ENCODE measurements at regions not wholly inside any gene's neighbourhood (a gene's known extent, or its start where the extent isn't known, plus 50 kb on each side); places are given as distances from the start of the nearest gene placed in this dataset.
"Not testable (repeated sequence)": the region's sequence is repeated elsewhere in the genome, so short reads cannot be mapped to it uniquely, and the experiment has no call there.

DNA sequence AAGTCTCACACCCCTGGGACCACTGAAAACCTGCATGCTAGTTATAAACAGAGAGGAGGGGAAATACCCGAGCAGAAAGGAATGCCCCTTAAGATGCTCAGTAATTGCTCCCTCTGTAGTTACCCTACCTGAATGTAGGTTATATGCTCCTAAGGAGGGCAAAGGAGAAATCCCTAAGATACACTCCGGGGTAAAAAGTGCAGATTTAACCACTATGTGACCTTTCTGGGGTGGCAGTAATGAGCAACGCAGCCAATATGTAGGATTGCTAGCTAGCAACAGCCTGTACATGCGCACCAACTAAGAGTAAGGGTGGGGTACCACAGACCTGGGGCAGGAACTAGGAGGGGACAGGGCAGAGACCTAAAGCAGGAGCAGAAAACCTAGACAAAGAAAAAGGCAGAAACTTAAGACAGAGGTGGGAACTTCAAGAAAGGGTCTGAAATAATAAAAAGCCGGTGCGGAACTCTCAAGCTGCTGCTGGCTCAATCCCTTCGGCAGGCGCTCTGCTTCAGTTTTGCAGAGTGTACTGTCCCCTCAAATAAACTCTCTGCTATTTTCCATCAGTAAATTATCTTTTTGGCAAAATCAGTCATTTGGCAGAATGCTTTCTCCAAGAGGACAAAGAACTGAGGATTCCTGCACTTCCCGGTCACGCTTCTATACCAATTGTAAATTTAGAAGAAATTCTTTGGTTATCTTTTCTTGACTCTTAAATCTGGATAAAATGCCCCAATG lies 823.8 kb downstream of the CDH11 start:
- DNase-seq (ENCODE audit: low spot score) = no peak

DNA sequence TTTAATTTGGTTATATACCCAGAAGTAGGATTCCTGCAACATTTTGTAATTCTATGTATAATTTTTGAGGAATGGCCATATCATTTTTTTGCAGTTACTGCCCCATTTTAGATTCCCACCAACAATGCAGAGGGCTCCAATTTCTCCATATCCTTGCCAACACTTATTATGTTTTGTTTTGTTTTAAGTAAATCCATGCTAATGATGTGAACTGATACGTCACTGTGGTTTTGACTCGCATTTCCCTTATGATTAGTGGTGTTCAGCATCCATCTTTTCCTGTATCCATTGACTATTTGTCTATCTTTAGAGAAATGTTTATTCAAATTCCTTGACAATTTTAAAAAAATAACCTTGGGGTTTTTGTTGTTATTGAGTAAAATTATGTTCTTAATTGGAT lies 826.4 kb downstream of the CDH11 start:
- no peak for DNase-seq (ENCODE audit: low spot score)

DNA sequence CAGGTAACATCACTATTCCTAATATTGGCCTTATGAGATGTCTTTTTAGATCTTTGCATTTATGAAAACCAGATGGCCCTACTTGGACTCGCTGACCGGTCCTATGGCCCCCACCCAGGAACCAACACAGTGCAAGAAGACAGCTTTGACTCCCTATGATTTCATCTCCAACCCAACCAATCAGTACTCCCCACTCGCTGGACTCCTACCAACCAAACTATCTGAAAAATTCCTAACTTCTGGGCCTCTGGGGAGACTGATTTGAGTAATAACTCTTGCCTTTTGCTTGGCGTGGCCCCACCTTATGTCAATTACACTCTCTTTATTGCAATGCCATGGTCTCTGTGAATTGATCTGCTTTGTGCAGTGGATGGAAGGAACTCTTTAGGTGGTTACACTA lies 828.9 kb downstream of the CDH11 start:
- DNase-seq (ENCODE audit: low spot score) = no peak

DNA sequence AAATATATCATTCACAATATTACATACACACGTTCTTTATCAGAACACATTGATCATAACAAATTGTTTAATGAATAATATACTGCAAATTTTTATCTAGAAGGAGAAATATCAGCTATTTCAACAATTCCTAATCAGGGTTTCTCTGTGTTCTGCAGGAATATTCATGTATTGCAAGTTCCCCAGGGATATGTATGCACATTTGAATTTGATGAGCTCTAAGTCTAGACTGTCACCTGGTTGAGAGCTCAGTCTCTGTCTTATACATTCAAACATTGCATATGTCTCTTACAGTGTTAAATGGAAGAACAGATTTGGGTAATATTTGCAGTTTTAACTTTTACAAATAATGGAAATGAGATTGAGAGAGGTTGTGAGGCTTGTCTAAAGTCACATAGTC lies 829.7 kb downstream of the CDH11 start:
- no peak for DNase-seq (ENCODE audit: low spot score)

DNA sequence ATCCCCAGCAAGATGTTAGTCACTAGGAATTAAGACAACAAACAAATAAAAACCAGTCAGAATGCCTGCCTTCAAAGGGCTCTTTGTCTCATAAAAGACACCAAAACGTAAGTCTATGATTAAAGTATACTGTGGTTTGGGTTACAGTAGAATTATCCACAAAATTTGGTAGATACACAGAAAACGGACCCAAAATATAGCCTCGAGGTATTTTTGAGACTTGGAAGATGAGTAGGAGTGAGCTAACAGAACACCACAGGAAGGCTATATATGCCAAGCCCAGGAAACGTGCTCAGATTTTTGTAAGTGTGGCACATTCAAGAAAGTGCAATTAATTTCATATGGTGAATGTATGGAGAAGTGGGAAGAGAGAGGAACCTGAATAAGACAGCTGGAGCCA lies 831.4 kb downstream of the CDH11 start:
- no peak for DNase-seq (ENCODE audit: low spot score)

DNA sequence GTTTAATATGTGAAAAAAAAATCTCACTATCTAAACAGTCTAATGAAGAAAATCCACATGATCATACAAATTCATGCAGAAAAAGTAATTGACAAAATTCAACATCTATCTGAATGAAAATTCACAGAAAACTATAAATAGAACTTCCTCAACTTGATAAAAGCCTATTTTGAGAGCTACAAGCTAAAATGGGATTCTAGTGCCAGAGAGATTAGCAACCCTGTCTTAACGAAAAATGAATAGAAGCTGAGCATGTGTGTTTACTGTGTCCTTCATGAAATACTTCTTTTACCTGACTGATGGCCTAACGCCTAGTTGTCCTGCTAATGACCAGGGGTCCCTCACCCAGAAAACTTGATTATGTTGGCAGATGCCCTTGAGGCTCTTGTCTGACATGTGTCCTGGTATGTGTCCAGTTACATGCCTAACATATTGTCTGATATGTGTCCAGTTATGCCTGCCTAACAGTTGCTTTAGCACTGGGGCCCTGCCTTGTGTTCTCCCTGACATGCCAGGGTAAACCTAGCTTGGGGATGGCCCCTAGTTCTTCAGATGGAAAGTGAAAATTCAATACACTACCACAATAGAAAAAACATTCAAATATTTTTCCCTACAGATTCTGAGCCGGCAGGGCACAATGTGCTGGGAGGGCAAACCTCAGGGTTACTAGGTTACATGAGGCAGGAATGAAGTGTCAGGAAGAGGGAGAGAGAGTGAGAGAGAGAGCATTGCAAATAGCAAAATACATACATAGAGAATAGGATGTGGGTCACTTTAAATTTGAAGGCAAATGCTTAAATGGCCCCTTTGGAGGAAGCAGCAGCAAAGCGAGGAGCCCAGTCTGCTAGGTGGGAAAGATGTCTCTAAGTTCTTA lies 834.0 kb downstream of the CDH11 start:
- no peak for DNase-seq (ENCODE audit: low spot score)

DNA sequence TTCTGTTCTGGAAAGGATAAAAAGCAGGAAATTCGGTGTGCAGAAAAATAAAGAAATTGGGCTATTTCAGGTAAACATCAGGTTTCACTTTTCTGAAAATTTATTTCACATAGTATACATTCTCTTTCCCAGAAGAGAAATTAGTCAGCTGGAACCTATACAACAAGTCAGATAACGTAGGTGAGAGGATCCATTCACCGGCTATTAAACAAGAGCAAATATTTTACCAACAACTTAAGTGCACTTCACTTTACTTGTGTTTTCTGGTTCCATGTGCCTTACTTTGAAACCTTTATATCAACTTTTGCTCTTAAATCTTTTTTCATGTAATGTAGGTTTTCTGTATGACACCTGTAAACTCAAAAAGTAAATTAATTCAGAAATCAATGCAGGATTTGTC lies 839.7 kb downstream of the CDH11 start:
- DNase-seq (ENCODE audit: low spot score) = no peak

DNA sequence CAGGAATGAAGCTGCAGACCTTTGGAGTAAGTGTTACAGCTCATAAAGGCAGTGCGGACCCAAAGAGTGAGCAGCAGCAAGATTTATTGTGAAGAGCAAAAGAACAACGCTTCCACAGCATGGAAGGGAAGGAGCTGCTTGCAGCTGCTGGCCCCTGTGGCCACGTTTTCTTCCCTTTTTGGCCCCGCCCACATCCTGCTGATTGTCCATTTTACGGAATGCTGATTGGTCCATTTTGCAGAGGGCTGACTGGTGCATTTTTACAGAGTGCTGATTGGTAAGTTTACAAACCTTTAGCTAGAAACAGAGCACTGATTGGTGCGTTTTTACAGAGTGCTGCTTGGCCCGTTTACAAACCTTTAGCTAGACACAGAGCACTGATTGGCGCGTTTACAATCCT lies 841.5 kb downstream of the CDH11 start:
- DNase-seq (ENCODE audit: low spot score) = no peak

DNA sequence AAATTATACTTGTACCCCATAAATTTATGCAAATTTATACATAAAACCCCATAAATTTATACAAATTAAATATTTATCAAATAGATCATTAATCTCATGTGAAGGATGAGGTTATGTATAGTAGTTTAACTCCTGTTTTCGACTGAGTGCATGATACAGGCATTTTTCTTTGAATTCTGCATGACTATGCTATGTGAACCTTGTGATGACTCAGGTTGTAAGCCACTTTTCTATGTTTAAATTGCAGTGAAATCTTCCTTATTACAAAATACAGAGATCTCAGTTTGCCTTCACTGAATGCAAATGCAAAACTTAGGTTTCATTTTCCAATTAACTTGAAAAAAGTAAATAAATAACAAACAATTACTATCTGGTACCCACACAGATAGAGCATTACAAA lies 843.7 kb downstream of the CDH11 start:
- DNase-seq (ENCODE audit: low spot score) = no peak

DNA sequence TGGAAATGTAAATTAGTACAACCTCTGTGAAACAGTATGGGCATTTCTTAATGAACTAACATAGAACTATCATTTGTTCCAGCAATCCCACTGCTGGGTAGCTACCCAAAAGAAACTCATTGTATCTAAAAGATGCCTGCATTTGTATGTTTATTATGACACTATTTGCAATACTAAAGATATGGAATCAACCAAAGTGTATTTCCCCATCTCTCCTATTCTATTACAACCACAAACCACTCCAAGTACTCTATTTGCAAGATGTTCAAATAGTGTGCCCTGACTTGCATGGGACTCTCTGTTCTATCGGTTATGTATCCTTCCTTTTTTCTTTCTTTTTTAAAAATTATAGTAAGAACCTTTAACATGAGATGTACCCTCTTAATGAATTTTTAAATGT lies 845.2 kb downstream of the CDH11 start:
- no peak for DNase-seq (ENCODE audit: low spot score)

DNA sequence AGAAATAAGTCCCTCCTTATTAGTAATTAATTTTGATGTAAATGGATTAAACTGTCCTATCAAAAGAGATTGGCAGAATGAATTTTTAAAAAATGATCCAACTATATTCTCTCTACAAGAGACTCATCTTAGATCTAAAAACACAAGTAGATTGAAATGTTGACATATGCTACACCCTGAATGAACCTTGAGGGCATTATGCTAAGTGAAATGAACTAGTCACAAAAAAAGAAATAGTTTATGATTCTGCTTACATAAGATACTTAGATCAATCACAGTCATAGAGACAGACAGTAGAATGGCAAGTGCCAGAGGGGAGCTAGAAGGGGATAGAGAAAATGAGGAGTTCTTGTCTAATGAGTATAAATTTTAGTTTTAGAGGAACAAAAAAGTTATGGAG lies 849.8 kb downstream of the CDH11 start:
- no peak for DNase-seq (ENCODE audit: low spot score)

DNA sequence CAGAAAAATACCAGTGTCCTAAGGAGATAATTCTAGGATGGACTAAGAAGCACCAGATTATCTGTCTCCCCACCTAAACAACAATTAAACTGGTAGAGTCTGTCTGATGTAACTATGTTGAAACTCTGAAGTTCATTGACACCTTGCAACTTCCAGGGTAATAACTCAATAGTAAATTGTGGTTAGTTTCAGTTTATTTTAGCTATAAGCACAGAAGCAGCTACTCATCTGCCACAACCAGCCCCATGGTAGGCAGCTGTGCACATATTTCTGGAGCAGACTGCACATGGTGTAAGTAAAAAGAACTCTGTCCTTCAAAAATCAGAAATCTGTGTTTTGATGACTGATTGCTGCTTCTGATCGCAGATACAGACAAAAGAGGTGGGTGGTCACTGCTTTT lies 852.1 kb downstream of the CDH11 start:
- DNase-seq (ENCODE audit: low spot score) = no peak

DNA sequence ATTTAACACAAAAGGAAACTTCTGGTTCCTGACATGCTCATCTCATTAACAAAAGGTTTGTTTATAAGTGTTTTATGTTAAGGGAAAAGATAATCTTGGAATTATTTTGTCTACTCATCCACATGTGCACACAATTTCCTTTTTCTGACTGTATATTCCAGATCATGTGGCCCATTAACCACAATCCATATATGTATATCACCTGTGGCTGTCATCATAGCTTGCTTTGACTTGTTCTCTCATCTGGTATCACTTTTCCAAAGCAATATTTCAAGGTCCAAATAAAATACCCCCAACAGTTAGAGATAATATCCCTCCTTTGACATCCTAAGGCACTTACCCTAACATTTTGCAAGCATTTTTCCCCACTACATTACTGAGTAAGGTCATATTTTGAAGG lies 856.1 kb downstream of the CDH11 start:
- DNase-seq (ENCODE audit: low spot score) = no peak

DNA sequence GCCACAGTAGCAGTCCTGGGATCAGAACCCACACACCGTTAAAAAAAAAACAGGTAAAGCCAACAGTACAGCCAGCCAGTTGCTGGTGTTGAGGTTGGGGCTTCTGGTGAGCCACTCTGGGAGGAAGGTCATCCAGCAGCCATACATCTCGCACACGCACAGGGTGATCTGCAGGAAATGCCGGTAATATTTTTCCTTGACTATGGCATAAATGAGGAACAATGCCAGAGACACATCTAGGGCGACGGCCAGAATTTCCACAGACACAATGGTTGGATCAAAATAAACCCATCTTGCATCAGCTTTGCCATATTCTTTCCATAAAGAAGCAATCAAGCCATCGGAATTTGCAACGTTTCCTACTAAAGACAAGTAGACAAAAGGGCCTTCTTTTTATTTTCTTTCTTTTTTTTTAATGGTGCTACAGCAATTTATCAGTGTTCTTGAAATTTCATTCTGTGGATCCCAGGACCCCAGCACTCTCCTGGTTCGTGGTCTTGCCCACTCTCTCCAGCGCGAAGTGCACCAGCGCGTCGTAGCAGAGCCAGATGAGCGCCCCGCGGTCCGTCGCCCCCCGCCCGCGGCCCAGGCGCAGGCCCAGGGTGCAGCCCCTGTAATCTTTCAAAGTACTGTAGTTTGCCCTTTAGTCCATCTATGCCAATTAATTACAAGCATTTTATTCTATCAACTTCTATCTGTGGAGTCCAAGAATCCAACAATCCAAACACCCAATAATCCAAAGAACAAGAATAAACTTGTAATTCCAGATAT lies 861.0 kb downstream of the CDH11 start:
- DNase-seq (ENCODE audit: low spot score) = not testable (repeated sequence)

DNA sequence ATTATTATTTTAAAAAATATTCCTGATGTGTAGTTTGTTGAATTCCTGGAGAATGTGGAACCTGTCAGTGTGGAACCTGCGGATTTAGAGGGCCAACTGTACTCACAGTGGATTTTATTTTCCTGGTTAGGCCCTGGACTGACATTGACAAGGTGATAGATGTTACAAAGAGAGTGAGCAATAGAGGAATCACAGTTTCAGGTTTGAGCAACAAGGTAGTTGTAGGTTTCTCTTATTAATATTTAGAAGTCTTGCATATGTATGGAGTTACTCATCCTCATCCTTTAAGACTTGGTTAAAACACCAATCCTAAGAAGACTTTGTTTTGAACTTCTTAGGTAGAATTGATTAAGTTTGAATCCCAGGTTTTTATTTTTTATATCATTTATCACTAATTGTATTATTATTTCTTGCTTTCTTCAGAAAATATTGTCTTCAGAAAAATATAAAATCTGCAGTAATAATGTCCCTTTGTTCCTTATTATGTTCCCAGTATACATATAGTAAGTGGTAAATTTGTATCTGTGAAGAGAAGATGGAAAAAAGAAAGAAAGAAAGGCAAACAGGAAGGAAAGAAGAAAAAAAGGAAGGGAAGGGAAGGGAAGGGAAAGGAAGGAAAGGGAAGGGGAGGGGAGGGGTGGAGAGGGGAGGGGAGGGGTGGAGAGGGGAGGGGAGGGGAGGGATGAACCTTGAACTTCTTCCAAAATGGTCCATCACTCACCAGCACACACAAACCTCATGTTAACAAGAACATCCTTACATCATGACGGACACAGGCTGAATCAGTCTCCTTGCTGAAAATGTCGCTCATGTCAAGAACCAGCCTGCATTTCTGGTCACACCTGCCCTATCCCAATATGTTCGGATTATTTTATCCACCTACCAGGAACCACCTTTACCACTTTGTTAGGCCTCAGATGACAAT lies 867.2 kb downstream of the CDH11 start:
- no peak for DNase-seq (ENCODE audit: low spot score)

DNA sequence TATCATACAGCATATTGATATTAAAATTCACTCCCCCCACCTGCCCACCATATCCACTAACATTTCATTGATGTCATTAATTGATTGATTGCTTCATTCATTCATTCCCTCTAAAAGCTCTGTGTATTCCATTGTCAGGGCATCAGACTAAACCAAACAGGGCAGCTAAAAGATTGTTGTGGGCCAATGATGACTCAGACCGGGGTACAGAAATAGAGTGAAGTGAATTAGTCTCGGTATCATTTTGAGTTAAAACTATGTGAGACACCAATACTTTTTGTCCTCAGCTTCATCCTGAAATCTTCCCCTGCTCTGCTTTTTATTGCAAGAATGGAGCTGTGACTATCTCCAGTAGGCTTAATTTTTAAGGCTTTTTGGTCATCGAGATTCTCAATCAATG lies 868.3 kb downstream of the CDH11 start:
- no peak for DNase-seq (ENCODE audit: low spot score)

DNA sequence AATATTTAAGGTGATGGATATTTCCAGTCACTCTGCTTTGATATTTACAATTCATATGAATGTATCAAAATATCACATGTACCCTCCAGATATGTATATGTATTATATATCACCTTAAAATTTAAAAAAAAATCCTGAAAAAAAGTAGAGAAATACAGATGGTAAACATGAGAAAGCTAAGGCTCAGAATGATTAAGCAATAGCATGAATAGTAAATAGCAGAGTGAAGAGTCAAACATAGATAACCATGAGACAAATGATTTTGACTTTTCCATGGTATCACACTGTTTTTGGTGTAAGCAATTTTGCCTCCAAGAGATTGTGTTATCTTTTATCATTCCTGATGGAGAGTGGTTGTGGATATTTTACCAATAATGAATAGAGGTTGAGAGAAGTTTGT lies 868.8 kb downstream of the CDH11 start:
- no peak for DNase-seq (ENCODE audit: low spot score)

DNA sequence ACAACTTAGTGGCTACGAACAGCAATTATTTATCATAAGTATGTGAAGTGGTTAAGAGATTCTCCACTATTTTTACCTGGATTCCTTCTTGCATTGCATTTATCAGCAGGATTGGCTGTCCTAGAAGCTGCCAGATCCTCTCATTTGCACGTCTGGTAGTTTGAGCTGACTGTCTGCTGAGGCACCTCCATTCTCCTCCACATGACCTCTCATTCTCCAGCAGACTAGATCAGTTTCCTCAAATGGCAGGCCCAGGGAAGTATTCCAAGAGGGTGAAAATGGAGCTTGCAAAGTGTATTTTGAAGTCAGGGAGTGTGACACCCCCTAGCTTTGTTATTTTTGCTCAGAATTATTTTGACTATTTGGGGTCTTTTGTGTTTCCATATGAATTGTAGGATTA lies 870.1 kb downstream of the CDH11 start:
- DNase-seq (ENCODE audit: low spot score) = no peak

DNA sequence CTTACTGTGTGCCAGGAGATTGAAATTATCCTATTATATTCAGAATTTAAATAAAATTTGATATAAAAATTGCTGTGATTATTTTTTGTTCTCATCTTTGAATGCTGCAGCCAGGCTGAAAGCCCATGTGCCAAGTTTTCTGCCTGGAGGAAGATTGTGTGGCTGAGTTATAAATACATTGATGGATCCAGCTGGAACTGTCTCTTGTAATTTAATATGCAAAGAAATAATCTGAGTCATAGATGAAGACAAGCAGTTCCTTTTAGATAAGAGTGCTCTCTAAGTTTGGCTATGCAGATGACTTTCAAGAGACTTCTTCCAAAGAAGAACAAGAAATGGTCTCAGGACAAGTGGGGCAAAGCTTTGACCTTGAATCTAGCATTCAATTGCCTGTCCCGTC lies 871.0 kb downstream of the CDH11 start:
- DNase-seq (ENCODE audit: low spot score) = no peak

DNA sequence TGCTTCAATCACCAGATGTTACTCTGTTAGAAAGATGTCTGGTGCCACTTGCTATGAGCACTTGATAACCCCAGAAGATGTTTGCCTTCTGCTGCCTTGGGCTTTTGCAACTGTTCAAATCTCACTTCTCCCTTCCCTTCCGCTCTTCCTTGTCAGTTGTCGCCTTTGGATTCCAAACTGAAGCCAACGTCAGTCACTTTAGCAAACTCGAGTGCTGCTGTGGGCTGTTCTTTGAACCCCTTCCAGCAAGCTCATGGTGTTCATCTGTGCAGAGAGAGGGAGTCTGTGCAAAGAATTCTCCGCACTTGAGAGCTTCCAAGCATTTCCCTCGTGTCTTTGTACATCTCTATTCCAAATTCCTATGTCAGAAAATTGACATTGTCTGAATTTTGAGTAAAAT lies 879.4 kb downstream of the CDH11 start:
- DNase-seq (ENCODE audit: low spot score) = no peak

DNA sequence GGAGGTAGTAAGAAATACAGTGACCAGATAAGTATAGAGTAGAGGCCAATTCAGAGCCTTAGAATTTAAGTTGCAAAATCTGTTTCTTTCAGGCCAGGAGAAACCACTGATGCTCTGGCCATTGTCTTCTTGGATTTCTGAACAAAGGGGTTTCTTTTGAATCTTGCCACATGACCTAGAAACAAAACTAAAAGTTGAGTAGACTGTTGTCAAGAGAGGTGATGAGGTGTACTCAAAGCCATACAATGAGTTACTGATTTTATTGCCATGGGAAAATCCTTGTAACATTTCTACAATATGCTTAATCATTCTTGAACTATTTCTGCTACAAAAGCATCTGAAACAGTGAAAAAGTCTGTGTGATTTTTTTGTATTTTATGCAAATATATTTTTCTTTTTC lies 881.3 kb downstream of the CDH11 start:
- no peak for DNase-seq (ENCODE audit: low spot score)

DNA sequence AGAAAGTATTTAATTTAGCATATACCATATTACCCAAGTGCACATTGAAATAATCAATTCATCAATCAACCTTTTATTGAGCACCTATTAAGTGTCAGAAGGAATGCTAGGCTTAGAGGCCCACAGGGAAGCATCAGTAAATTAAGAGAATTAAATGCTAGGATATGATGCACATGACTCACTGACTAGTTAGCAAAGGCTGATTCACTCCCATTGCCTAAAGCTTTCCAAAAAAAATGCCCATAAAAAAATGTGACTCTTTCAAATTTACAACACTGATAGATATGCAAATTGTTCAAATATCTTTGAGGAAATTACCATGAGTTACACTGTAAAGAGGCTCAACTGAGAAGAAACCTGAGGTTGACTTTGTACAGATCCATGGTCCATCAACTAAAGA lies 883.3 kb downstream of the CDH11 start:
- no peak for DNase-seq (ENCODE audit: low spot score)

Measured in germinal center (tissue), 1 donor.